ENCODE measurements at regions not wholly inside any gene's neighbourhood (a gene's known extent, or its start where the extent isn't known, plus 50 kb on each side); places are given as distances from the start of the nearest gene placed in this dataset.

- DNase-seq (ENCODE audit: low read depth), result no peak
- Histone ChIP-seq H3K4me3 (ENCODE audit: low read depth, low read length) (no peak overlapping the region), H3K27me3 (ENCODE audit: control insufficient read depth, insufficient read depth, low read length) (peaks cover 3% of the 10 kb centered on the region), H3K36me3 (ENCODE audit: control insufficient read depth, insufficient read depth, low read length) (no peaks in the 10 kb centered on the region)
- TF ChIP-seq CTCF (IDR thresholded peaks at IDR 0.05; ENCODE audit: insufficient read depth, low read length, poor library complexity, severe bottlenecking), result no peak
Observed at GRCh38 chr12:131603939-131604795, 106.7 kb upstream of the SFSWAP start.

- no peaks in the 10 kb centered on the region for H3K36me3 ChIP-seq (ENCODE audit: control insufficient read depth, insufficient read depth, low read length)
Observed at GRCh38 chr12:131604859-131605258, 106.0 kb upstream of the SFSWAP start.

GRCh38 chr12:131605304-131605829, 105.5 kb upstream of the SFSWAP start:
- Histone ChIP-seq H3K36me3 (ENCODE audit: control insufficient read depth, insufficient read depth, low read length) (no peaks in the 10 kb centered on the region), H3K4me3 (ENCODE audit: low read depth, low read length) (no peak overlapping the region), H3K27me3 (ENCODE audit: control insufficient read depth, insufficient read depth, low read length) (peaks cover 3% of the 10 kb centered on the region)
- no peak for DNase-seq (ENCODE audit: low read depth)
- TF ChIP-seq CTCF (IDR thresholded peaks at IDR 0.05; ENCODE audit: insufficient read depth, low read length, poor library complexity, severe bottlenecking), result no peak

More at GRCh38 chr12:131604859-131605258, 106.0 kb upstream of the SFSWAP start:
- peaks cover 3% of the 10 kb centered on the region for H3K27me3 ChIP-seq (ENCODE audit: control insufficient read depth, insufficient read depth, low read length)
- DNase-seq (ENCODE audit: low read depth), result no peak
- no peak overlapping the region for H3K4me3 ChIP-seq (ENCODE audit: low read depth, low read length)
- no peak for TF ChIP-seq CTCF (IDR thresholded peaks at IDR 0.05; ENCODE audit: insufficient read depth, low read length, poor library complexity, severe bottlenecking)

GRCh38 chr12:131606218-131606901, 104.5 kb upstream of the SFSWAP start:
- Histone ChIP-seq H3K27me3 (ENCODE audit: control insufficient read depth, insufficient read depth, low read length) (peaks cover 3% of the 10 kb centered on the region), H3K36me3 (ENCODE audit: control insufficient read depth, insufficient read depth, low read length) (no peaks in the 10 kb centered on the region), H3K4me3 (ENCODE audit: low read depth, low read length) (no peak overlapping the region)
- DNase-seq (ENCODE audit: low read depth), result no peak
- TF ChIP-seq CTCF (IDR thresholded peaks at IDR 0.05; ENCODE audit: insufficient read depth, low read length, poor library complexity, severe bottlenecking), result no peak

- no peak for DNase-seq (ENCODE audit: low read depth)
- Histone ChIP-seq H3K4me3 (ENCODE audit: low read depth, low read length) (no peak overlapping the region), H3K27me3 (ENCODE audit: control insufficient read depth, insufficient read depth, low read length) (peaks cover 3% of the 10 kb centered on the region), H3K36me3 (ENCODE audit: control insufficient read depth, insufficient read depth, low read length) (no peaks in the 10 kb centered on the region)
- TF ChIP-seq CTCF (IDR thresholded peaks at IDR 0.05; ENCODE audit: insufficient read depth, low read length, poor library complexity, severe bottlenecking), result no peak
Observed at GRCh38 chr12:131607658-131608447, 103.0 kb upstream of the SFSWAP start.
